ENCODE measurements at regions not wholly inside any gene's neighbourhood (a gene's known extent, or its start where the extent isn't known, plus 50 kb on each side); places are given as distances from the start of the nearest gene placed in this dataset.

DNA sequence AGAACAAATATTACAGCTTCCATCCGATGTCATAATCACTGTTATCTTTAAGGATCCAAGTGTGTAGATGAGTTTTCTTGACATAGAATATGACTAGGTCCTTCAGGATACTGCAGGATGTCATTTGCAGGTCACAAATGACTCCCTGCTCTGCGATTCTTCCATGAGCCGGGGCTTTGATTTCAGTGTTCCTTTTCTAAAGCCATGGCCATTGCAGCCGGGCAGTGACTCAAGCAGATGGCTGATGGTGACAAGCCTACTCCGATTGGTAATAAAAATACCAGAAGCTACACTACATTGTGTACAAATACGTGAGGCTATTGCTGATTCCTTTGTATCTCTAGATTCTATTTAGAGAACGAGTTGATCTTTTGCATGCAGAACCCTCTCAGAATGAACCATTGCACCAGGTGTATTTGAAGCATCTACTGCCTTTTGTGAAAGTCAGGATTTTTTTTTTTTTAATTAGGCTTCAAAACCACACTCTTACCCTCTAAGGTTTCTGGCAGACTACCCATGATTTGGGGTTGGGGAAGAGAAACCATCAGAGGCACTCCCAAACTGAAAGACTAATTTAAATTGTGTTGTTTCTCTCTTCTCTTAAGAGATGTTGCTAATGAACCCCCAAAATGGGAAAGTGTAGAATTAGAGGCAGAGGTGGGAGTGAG, 271.0 kb upstream of the ADRA1B start:
- TF ChIP-seq, protein P1, sequence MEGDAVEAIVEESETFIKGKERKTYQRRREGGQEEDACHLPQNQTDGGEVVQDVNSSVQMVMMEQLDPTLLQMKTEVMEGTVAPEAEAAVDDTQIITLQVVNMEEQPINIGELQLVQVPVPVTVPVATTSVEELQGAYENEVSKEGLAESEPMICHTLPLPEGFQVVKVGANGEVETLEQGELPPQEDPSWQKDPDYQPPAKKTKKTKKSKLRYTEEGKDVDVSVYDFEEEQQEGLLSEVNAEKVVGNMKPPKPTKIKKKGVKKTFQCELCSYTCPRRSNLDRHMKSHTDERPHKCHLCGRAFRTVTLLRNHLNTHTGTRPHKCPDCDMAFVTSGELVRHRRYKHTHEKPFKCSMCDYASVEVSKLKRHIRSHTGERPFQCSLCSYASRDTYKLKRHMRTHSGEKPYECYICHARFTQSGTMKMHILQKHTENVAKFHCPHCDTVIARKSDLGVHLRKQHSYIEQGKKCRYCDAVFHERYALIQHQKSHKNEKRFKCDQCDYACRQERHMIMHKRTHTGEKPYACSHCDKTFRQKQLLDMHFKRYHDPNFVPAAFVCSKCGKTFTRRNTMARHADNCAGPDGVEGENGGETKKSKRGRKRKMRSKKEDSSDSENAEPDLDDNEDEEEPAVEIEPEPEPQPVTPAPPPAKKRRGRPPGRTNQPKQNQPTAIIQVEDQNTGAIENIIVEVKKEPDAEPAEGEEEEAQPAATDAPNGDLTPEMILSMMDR (IDR thresholded peaks at IDR 0.05) = no peak
- TF ChIP-seq POLR2A (IDR thresholded peaks at IDR 0.05) = no peak
